ENCODE measurements at regions not wholly inside any gene's neighbourhood (a gene's known extent, or its start where the extent isn't known, plus 50 kb on each side); places are given as distances from the start of the nearest gene placed in this dataset.

- TF ChIP-seq JUND (IDR thresholded peaks at IDR 0.05; ENCODE audit: low read depth) = no peak
- no peak for DNase-seq (ENCODE audit: low read depth in 1 of 2, low spot score in 1 of 2)
- in situ Hi-C loops (cut with HindIII; ENCODE audit: low pct_unique_long_range_greater_than_20kb, low sequenced_read_pairs) = no loop called here
Observed at GRCh38 chr6:145445674-145446073, 289.6 kb downstream of the EPM2A start.

- in situ Hi-C loops (cut with HindIII; ENCODE audit: low pct_unique_long_range_greater_than_20kb, low sequenced_read_pairs) = no loop called here
- TF ChIP-seq JUND (IDR thresholded peaks at IDR 0.05; ENCODE audit: low read depth) = no peak
- DNase-seq (ENCODE audit: low read depth in 1 of 2, low spot score in 1 of 2) = no peak
Observed at GRCh38 chr6:145451029-145451428, 284.3 kb downstream of the EPM2A start.

- DNase-seq (ENCODE audit: low read depth in 1 of 2, low spot score in 1 of 2) = no peak
- no peak for TF ChIP-seq JUND (IDR thresholded peaks at IDR 0.05; ENCODE audit: low read depth)
- in situ Hi-C loops (cut with HindIII; ENCODE audit: low pct_unique_long_range_greater_than_20kb, low sequenced_read_pairs) = no loop called here
Observed at GRCh38 chr6:145453376-145453775, 281.9 kb downstream of the EPM2A start.

DNA sequence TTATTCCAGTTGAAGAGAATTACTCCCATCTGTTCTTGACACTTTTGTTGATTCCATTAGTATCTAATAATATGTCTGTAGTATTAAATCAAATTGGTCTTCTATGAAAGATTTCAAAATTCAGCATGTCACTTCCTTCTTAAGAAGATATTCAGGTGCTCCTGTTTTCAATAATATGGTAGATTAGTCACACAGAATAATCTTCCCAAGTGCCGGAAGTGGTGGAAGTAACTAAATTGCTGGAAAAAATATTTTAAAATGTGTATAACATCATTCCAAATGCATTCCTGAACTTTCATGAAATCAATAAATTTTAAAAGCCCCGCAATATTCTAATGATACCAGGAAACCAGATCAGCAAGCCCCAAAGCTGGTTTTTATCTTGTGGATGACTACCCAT, 281.3 kb downstream of the EPM2A start:
- in situ Hi-C loops (cut with HindIII; ENCODE audit: low pct_unique_long_range_greater_than_20kb, low sequenced_read_pairs) = no loop called here
- DNase-seq (ENCODE audit: low read depth in 1 of 2, low spot score in 1 of 2) = no peak
- no peak for TF ChIP-seq JUND (IDR thresholded peaks at IDR 0.05; ENCODE audit: low read depth)

- no peak for TF ChIP-seq JUND (IDR thresholded peaks at IDR 0.05; ENCODE audit: low read depth)
- in situ Hi-C loops (cut with HindIII; ENCODE audit: low pct_unique_long_range_greater_than_20kb, low sequenced_read_pairs) = no loop called here
- no peak for DNase-seq (ENCODE audit: low read depth in 1 of 2, low spot score in 1 of 2)
Observed at GRCh38 chr6:145457556-145457955, 277.8 kb downstream of the EPM2A start.

GRCh38 chr6:145468534-145468933, 266.8 kb downstream of the EPM2A start:
- no peak for TF ChIP-seq JUND (IDR thresholded peaks at IDR 0.05; ENCODE audit: low read depth)

GRCh38 chr6:145469021-145469420, 266.3 kb downstream of the EPM2A start:
- DNase-seq (ENCODE audit: low read depth in 1 of 2, low spot score in 1 of 2) = no peak
- in situ Hi-C loops (cut with HindIII; ENCODE audit: low pct_unique_long_range_greater_than_20kb, low sequenced_read_pairs) = no loop called here
- no peak for TF ChIP-seq JUND (IDR thresholded peaks at IDR 0.05; ENCODE audit: low read depth)

More at GRCh38 chr6:145468534-145468933, 266.8 kb downstream of the EPM2A start:
- no peak for DNase-seq (ENCODE audit: low read depth in 1 of 2, low spot score in 1 of 2)
- in situ Hi-C loops (cut with HindIII; ENCODE audit: low pct_unique_long_range_greater_than_20kb, low sequenced_read_pairs) = no loop called here

- no peak for TF ChIP-seq JUND (IDR thresholded peaks at IDR 0.05; ENCODE audit: low read depth)
- in situ Hi-C loops (cut with HindIII; ENCODE audit: low pct_unique_long_range_greater_than_20kb, low sequenced_read_pairs) = no loop called here
- no peak for DNase-seq (ENCODE audit: low read depth in 1 of 2, low spot score in 1 of 2)
Observed at GRCh38 chr6:145475794-145476396, 259.4 kb downstream of the EPM2A start.

- in situ Hi-C loops (cut with HindIII; ENCODE audit: low pct_unique_long_range_greater_than_20kb, low sequenced_read_pairs) = no loop called here
- DNase-seq (ENCODE audit: low read depth in 1 of 2, low spot score in 1 of 2) = no peak
- TF ChIP-seq JUND (IDR thresholded peaks at IDR 0.05; ENCODE audit: low read depth) = no peak
Observed at GRCh38 chr6:145480024-145480423, 255.3 kb downstream of the EPM2A start.

DNA sequence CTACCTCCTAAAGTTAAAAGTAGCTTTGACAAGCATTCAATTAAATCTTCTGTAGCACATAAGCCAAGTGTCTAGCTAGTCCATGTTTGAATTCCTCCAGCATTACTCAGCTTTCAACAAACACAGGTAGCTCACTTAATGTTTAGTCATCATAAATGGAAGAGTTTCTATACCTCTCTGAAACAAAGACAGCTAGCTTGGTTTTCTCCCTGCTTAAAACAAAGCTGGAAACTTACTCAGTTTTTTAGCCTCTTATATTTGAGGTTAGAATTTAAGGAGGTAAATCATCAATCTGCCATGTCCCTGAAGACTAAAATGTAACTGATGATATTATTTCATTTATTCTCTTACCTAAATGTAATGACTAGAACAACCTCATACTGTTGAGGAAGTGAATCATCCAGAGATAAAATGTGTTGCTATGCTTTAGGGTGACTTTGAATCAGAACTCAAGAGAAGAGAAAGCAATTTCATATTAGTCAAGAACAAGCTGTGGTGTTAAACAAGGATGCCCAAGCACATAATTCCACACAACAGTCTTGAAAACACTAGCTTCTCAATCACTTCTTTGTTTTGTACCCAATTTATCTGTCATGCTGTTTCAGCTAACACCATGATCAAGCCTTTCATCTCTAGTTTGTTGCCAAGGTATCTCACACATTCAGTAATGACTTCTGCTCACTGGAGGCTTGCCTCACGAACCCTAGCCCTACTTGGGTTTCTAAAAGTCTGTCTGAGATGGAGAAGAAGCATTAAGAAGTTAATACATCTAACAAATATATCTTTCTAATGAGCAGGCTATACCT, 251.9 kb downstream of the EPM2A start:
- in situ Hi-C loops (cut with HindIII; ENCODE audit: low pct_unique_long_range_greater_than_20kb, low sequenced_read_pairs) = no loop called here
- DNase-seq (ENCODE audit: low read depth in 1 of 2, low spot score in 1 of 2) = peak; percentile 10 to 58
- TF ChIP-seq JUND (IDR thresholded peaks at IDR 0.05; ENCODE audit: low read depth) = peak; percentile 56; the same call in 1 of the 2 replicates

DNA sequence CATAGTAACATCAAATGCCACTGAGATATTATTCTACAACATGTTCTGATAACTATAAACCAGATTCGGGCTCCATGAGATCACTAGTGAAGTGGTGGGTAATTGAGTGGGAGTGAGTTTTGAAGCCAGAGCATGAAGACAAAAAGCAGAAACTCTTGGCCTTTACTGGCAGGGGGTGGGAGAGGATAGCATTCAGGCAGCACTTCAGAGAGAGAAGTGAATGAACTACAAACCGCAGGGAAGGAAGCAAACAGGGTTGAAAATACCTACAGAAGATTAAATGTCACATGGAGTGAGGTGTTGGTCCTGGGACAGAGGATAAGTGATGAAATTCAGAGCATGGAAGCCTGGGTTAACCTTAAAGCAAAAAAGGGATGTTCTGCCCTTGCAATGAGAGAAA, 250.0 kb downstream of the EPM2A start:
- in situ Hi-C loops (cut with HindIII; ENCODE audit: low pct_unique_long_range_greater_than_20kb, low sequenced_read_pairs) = no loop called here
- no peak for DNase-seq (ENCODE audit: low read depth in 1 of 2, low spot score in 1 of 2)
- no peak for TF ChIP-seq JUND (IDR thresholded peaks at IDR 0.05; ENCODE audit: low read depth)

DNA sequence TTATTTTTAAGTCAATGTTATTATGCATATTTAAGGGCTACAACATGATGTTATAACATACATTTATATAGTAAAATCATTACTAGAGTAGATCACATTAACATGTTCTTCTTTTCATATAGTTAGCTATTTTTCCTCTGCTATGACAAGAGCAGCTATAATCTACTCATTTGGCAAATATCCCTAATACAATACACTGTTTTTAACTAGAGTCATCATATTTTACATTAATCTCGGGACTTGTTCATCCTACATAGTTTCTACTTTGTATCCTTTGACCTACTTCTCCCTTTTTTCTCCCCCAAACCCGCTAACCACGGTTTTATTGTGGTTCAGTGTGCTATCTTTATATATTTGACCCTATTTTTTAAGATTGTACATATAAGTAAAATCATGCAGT, 249.0 kb downstream of the EPM2A start:
- in situ Hi-C loops (cut with HindIII; ENCODE audit: low pct_unique_long_range_greater_than_20kb, low sequenced_read_pairs) = no loop called here
- TF ChIP-seq JUND (IDR thresholded peaks at IDR 0.05; ENCODE audit: low read depth) = no peak
- no peak for DNase-seq (ENCODE audit: low read depth in 1 of 2, low spot score in 1 of 2)

DNA sequence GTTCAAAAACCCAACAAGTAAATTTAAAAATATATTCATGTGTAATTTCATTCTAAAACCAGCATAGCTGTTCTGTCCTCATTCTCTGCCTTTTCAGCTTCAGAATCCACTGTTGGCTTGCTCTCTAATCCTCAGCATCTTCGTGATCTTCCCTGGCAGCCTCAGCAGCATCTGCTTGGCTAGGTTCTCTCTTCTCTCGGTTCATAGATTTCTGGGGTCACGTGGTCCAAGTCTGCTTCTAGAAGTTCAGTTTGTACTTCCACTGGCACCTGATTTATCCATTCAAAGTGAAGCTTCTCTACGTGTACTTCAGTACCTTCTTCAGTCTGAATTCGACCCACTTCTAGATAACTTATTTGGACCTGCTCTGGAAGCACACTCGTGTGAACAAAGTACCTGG, 245.7 kb downstream of the EPM2A start:
- DNase-seq (ENCODE audit: low read depth in 1 of 2, low spot score in 1 of 2) = no peak
- TF ChIP-seq JUND (IDR thresholded peaks at IDR 0.05; ENCODE audit: low read depth) = no peak
- in situ Hi-C loops (cut with HindIII; ENCODE audit: low pct_unique_long_range_greater_than_20kb, low sequenced_read_pairs) = no loop called here

All from T47D (cell line).